ENCODE measurements at regions not wholly inside any gene's neighbourhood (a gene's known extent, or its start where the extent isn't known, plus 50 kb on each side); places are given as distances from the start of the nearest gene placed in this dataset.

DNA sequence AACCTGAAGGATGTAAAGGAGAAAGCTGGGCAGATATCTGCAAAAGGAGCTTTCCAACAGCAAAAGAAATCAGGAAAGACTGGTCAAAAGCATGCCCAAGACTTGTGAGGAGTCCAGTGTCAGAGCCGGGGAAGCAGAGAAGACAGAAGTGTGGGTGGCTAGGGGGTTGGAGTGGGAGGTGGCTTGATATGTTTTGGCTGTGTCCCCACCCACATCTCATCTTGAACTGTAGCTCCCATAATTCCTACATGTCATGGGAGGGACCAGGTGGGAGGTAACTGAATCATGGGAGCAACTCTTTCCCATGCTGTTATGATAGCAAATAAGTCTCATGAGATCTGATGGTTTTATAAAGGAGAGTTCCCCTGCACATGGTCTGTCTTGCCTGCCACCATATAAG lies 84.9 kb downstream of the INHBA start:
- TF ChIP-seq, protein P1, sequence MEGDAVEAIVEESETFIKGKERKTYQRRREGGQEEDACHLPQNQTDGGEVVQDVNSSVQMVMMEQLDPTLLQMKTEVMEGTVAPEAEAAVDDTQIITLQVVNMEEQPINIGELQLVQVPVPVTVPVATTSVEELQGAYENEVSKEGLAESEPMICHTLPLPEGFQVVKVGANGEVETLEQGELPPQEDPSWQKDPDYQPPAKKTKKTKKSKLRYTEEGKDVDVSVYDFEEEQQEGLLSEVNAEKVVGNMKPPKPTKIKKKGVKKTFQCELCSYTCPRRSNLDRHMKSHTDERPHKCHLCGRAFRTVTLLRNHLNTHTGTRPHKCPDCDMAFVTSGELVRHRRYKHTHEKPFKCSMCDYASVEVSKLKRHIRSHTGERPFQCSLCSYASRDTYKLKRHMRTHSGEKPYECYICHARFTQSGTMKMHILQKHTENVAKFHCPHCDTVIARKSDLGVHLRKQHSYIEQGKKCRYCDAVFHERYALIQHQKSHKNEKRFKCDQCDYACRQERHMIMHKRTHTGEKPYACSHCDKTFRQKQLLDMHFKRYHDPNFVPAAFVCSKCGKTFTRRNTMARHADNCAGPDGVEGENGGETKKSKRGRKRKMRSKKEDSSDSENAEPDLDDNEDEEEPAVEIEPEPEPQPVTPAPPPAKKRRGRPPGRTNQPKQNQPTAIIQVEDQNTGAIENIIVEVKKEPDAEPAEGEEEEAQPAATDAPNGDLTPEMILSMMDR (IDR thresholded peaks at IDR 0.05) = no peak
- no peak for TF ChIP-seq POLR2AphosphoS5 (IDR thresholded peaks at IDR 0.05)
- TF ChIP-seq POLR2A (IDR thresholded peaks at IDR 0.05) = no peak

Data from sigmoid colon (tissue), 4 donors.